K562 (cell line): ENCODE measurements at regions not wholly inside any gene's neighbourhood (a gene's known extent, or its start where the extent isn't known, plus 50 kb on each side); places are given as distances from the start of the nearest gene placed in this dataset.

Experiments used
- ATAC-seq: fragments of 200-7000 bp; cut with Tn5 transposase; 3 replicates; pipeline ENCODE4 v1.9.1; 2020; ENCODE audit warnings: moderate library complexity
- BruUV-seq: library from RNA; stranded (reverse); fragments of 400-500 nt; replicated peaks from 2 replicates; lab custom pipeline; 2021; lab: Mats Ljungman, UMichigan
- CTCF ChIA-PET: fragments of 300-600 bp; formaldehyde crosslinking; extraction: SDS; loops from one replicate; lab custom pipeline; 2021; ENCODE audit warnings: low intra/inter-chr PET ratio; lab: Yijun Ruan, JAX
- POLR2A ChIA-PET: fragments of 300-600, 350-650 bp; sonication (Branson Sonifier 250); formaldehyde crosslinking; extraction: SDS; loops from one replicate; lab custom pipeline; 2021; ENCODE audit warnings: antibody characterized with exemption, inconsistent platforms; lab: Yijun Ruan, JAX
- DNase-seq, 4 experiments: peaks; one replicate each; pipeline versions ENCODE4 v3.0.0 to v3.0.0-alpha.2; 2011 to 2018; ENCODE audit warnings: low spot score in 3 of 4, mixed read lengths in 3 of 4; ENCODE audit errors: extremely low read depth in 1 of 4
- FAIRE-seq: peaks from 2 replicates; lab custom pipeline; 2011; peaks lifted over from hg19 to GRCh38; lab: Jason Lieb, UNC
- H2AFZ ChIP-seq: 2 replicates; pipeline ENCODE4 v1.6.0; 2011; ENCODE audit warnings: low read depth, low read length, control low read depth, inconsistent platforms
- H3K27ac ChIP-seq: fragments of 200-600 bp; 3 replicates; pipeline ENCODE4 v1.8.0; 2011; ENCODE audit warnings: low read depth, mild to moderate bottlenecking, control low read depth, inconsistent platforms, low read length, moderate library complexity, mixed read lengths; ENCODE audit errors: extremely low read depth
- H3K27me3 ChIP-seq, 2 experiments: fragments of 300-600 bp in 1 of 2; 2 replicates in 1 of 2; 3 replicates in 1 of 2; pipeline versions ENCODE4 v1.6.0 to v1.8.0; 2011; ENCODE audit warnings: inconsistent platforms in 2 of 2, low read length in 2 of 2, mild to moderate bottlenecking in 1 of 2, mixed read lengths in 1 of 2, moderate library complexity in 1 of 2; ENCODE audit not compliant: control insufficient read depth in 2 of 2, insufficient read depth in 2 of 2
- H3K36me3 ChIP-seq: fragments of 300-600 bp; 3 replicates; pipeline ENCODE4 v1.8.0; 2011; ENCODE audit warnings: mild to moderate bottlenecking, low read length, inconsistent platforms; ENCODE audit not compliant: control insufficient read depth, insufficient read depth
- H3K4me1 ChIP-seq, 2 experiments: fragments of 200-600 bp in 1 of 2; replicated peaks in 1 of 2; 2 replicates in 1 of 2; 3 replicates in 1 of 2; pipeline versions ENCODE4 v1.5.1 to v1.8.0; 2011; ENCODE audit warnings: inconsistent platforms in 2 of 2, low read length in 2 of 2, mild to moderate bottlenecking in 1 of 2, mixed read lengths in 1 of 2, moderate library complexity in 1 of 2; ENCODE audit not compliant: control insufficient read depth in 2 of 2, insufficient read depth in 2 of 2
- H3K4me2 ChIP-seq: 2 replicates; pipeline ENCODE4 v1.6.1; 2011; ENCODE audit warnings: low read length, control low read depth, inconsistent platforms, mixed read lengths; ENCODE audit not compliant: insufficient read depth
- H3K4me3 ChIP-seq: fragments of 200-600 bp; sonication (generic), shearing (Covaris generic); 2 replicates; pipeline ENCODE4 v1.5.1; 2016; ENCODE audit warnings: control low read depth, inconsistent platforms
- H3K79me2 ChIP-seq: fragments of 200-600 bp; 3 replicates; pipeline ENCODE4 v1.8.0; 2011; ENCODE audit warnings: low read length, inconsistent platforms; ENCODE audit not compliant: control insufficient read depth, insufficient read depth
- H3K9ac ChIP-seq, 2 experiments: 2 replicates each; pipeline versions ENCODE4 v1.6.0 to v1.6.1; 2011; ENCODE audit warnings: low read depth in 2 of 2, low read length in 2 of 2, control low read depth in 1 of 2, inconsistent platforms in 1 of 2, mild to moderate bottlenecking in 1 of 2, mixed read lengths in 1 of 2; ENCODE audit not compliant: insufficient read depth in 1 of 2
- H3K9me1 ChIP-seq: one replicate; pipeline ENCODE4 v1.6.0; 2011; ENCODE audit warnings: inconsistent platforms, mild to moderate bottlenecking, low read length, moderate library complexity; ENCODE audit not compliant: control insufficient read depth, insufficient read depth
- H3K9me3 ChIP-seq: replicated peaks from 2 replicates; pipeline ENCODE4 v1.5.1; 2011; ENCODE audit warnings: low read depth, low read length, inconsistent platforms; ENCODE audit not compliant: control insufficient read depth, insufficient read depth
- H4K20me1 ChIP-seq: replicated peaks from 2 replicates; pipeline ENCODE4 v1.6.1; 2011; ENCODE audit warnings: low read length, inconsistent platforms, mixed read lengths; ENCODE audit not compliant: control insufficient read depth, insufficient read depth
- DDX20 ChIP-seq: fragments of 450-650 bp; IDR thresholded peaks from 2 replicates; pipeline ENCODE4 v1.6.1; 2016; ENCODE audit warnings: missing genetic modification characterization, low read depth, mild to moderate bottlenecking, missing compliant biosample characterization, moderate library complexity
- FUS ChIP-seq: fragments of 200-400 bp; formaldehyde crosslinking; optimal IDR thresholded peaks from 2 replicates; pipeline ENCODE3; 2017; ENCODE audit warnings: low read depth, low read length
- GATA2 ChIP-seq: sonication (generic); formaldehyde crosslinking; IDR thresholded peaks from 2 replicates; pipeline ENCODE4 v1.4.0; 2020; ENCODE audit warnings: mild to moderate bottlenecking, missing genetic modification reagents
- NR2C1 ChIP-seq, 2 experiments: fragments of 450-650 bp; IDR thresholded peaks; 2 replicates each; pipeline ENCODE4 v1.6.1; 2017; ENCODE audit warnings: mild to moderate bottlenecking in 2 of 2, antibody characterized with exemption in 1 of 2, inconsistent platforms in 1 of 2, missing compliant biosample characterization in 1 of 2, missing genetic modification characterization in 1 of 2
- SMARCC2 ChIP-seq: fragments of 450-650 bp; IDR thresholded peaks from 2 replicates; pipeline ENCODE4 v1.6.1; 2017; ENCODE audit warnings: antibody characterized with exemption, moderate library complexity, mild to moderate bottlenecking, low read depth
- SRSF7 ChIP-seq: fragments of 200-400 bp; formaldehyde crosslinking; optimal IDR thresholded peaks from 2 replicates; pipeline ENCODE3; 2017; ENCODE audit warnings: mild to moderate bottlenecking, low read depth, low read length
- YY1 ChIP-seq, 3 experiments: IDR thresholded peaks; 2 replicates each; pipeline ENCODE4 v1.6.1; 2011; ENCODE audit warnings: low read length in 2 of 3, mild to moderate bottlenecking in 2 of 3, moderate library complexity in 2 of 3, borderline replicate concordance in 1 of 3, control low read depth in 1 of 3, low read depth in 1 of 3; ENCODE audit not compliant: insufficient read depth in 3 of 3, insufficient replicate concordance in 2 of 3, control insufficient read depth in 1 of 3, insufficient read length in 1 of 3; ENCODE audit errors: extremely low read depth in 1 of 3
- ZNF143 ChIP-seq: sonication (generic); formaldehyde crosslinking; IDR thresholded peaks from 2 replicates; pipeline ENCODE4 v1.9.0; 2022; ENCODE audit warnings: mild to moderate bottlenecking, missing genetic modification reagents
- ZNF584 ChIP-seq: fragments of 200-800 bp; sonication (Bioruptor generic); IDR thresholded peaks from 2 replicates; pipeline ENCODE4 v1.6.1; 2016; ENCODE audit warnings: low read depth, mild to moderate bottlenecking, missing genetic modification characterization, missing compliant biosample characterization
- ZNF668 ChIP-seq: fragments of 250-450 bp; sonication (Bioruptor Pico); IDR thresholded peaks from 2 replicates; pipeline ENCODE4 v1.8.0; 2022; ENCODE audit warnings: mild to moderate bottlenecking, inconsistent platforms
- in situ Hi-C: fragments of 300-500 bp; cut with MboI; formaldehyde crosslinking; loops from 4 replicates; pipeline ENCODE4 v1.15.0; 2018; ENCODE audit warnings: inconsistent platforms, mixed read lengths
- intact Hi-C: fragments of 100-400 bp; cut with micrococcal nuclease; formaldehyde crosslinking; loops from 2 replicates; pipeline ENCODE4 v1.14.2; 2022
- TF ChIP-seq, protein P1 (sequence below): fragments of 450-650 bp; IDR thresholded peaks from 2 replicates; pipeline ENCODE4 v1.6.1; 2018; ENCODE audit not compliant: partially characterized antibody
- TF ChIP-seq, protein P2 (sequence below): IDR thresholded peaks from 2 replicates; pipeline ENCODE4 v1.6.1; 2012; ENCODE audit warnings: low read depth, low read length, improper control_type of control experiment, borderline replicate concordance
- TF ChIP-seq, protein P3 (sequence below): fragments of 450-650 bp; IDR thresholded peaks from 2 replicates; pipeline ENCODE4 v1.6.1; 2018; ENCODE audit warnings: mild to moderate bottlenecking, low read depth; ENCODE audit not compliant: partially characterized antibody
- TF ChIP-seq, protein P4 (sequence below): sonication (generic); formaldehyde crosslinking; IDR thresholded peaks from 2 replicates; pipeline ENCODE4 v1.8.0; 2022; ENCODE audit warnings: mild to moderate bottlenecking, missing genetic modification reagents

DNA sequence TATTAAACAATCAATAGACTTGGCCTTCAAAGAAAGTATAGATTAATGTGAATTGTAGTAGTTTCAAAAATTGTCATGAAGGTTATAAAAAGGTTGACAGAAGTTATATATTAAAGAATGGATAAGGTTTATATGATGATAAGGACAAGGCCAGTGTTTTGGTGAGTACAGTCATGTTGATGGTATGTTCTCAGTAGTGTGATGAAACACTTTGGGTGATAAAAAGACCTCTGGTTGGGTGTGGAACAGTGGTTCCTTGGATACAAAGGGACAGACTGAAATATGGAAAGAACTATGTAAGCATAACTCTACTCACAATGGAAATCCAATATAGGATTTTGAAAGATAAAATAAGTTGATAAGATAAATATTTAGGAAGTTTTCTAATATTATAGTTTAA lies 866.3 kb downstream of the ANKRD7 start:
- H4K20me1 ChIP-seq, result no peaks in the 10 kb centered on the region
- H3K4me1 ChIP-seq, result no peaks in the 10 kb centered on the region
- no TSS peak for BruUV-seq
- no peaks in the 10 kb centered on the region; the same call in 1 of the 2 replicates for H3K9me3 ChIP-seq
- H3K79me2 ChIP-seq, result no peaks in the 10 kb centered on the region
- POLR2A ChIA-PET, result interaction anchor here (0.6 kb wide), 1 partner anchor 40 kb away, joined by 3 read pairs; no protein-coding TSS in a partner anchor
- no peak for DNase-seq
- no peak overlapping the region for H2AFZ ChIP-seq
- H3K27me3 ChIP-seq, result no peaks in the 10 kb centered on the region
- H3K4me3 ChIP-seq, result no peak overlapping the region
- no peak overlapping the region for H3K4me2 ChIP-seq
- ATAC-seq, result no peak
- no peaks in the 10 kb centered on the region for H3K36me3 ChIP-seq
- no peak overlapping the region for H3K9ac ChIP-seq
- in situ Hi-C loops (no loop called here), intact Hi-C loops (no loop called here)
- CTCF ChIA-PET, result no interaction called here
- no peak for FAIRE-seq
- H3K9me1 ChIP-seq, result no peaks in the 10 kb centered on the region
- no peak overlapping the region for H3K27ac ChIP-seq
- TF ChIP-seq SMARCC2, result no peak
- TF ChIP-seq, protein P1, sequence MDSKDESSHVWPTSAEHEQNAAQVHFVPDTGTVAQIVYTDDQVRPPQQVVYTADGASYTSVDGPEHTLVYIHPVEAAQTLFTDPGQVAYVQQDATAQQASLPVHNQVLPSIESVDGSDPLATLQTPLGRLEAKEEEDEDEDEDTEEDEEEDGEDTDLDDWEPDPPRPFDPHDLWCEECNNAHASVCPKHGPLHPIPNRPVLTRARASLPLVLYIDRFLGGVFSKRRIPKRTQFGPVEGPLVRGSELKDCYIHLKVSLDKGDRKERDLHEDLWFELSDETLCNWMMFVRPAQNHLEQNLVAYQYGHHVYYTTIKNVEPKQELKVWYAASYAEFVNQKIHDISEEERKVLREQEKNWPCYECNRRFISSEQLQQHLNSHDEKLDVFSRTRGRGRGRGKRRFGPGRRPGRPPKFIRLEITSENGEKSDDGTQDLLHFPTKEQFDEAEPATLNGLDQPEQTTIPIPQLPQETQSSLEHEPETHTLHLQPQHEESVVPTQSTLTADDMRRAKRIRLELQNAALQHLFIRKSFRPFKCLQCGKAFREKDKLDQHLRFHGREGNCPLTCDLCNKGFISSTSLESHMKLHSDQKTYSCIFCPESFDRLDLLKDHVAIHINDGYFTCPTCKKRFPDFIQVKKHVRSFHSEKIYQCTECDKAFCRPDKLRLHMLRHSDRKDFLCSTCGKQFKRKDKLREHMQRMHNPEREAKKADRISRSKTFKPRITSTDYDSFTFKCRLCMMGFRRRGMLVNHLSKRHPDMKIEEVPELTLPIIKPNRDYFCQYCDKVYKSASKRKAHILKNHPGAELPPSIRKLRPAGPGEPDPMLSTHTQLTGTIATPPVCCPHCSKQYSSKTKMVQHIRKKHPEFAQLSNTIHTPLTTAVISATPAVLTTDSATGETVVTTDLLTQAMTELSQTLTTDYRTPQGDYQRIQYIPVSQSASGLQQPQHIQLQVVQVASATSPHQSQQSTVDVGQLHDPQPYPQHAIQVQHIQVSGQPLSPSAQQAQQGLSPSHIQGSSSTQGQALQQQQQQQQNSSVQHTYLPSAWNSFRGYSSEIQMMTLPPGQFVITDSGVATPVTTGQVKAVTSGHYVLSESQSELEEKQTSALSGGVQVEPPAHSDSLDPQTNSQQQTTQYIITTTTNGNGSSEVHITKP, result no peak
- TF ChIP-seq, protein P2, sequence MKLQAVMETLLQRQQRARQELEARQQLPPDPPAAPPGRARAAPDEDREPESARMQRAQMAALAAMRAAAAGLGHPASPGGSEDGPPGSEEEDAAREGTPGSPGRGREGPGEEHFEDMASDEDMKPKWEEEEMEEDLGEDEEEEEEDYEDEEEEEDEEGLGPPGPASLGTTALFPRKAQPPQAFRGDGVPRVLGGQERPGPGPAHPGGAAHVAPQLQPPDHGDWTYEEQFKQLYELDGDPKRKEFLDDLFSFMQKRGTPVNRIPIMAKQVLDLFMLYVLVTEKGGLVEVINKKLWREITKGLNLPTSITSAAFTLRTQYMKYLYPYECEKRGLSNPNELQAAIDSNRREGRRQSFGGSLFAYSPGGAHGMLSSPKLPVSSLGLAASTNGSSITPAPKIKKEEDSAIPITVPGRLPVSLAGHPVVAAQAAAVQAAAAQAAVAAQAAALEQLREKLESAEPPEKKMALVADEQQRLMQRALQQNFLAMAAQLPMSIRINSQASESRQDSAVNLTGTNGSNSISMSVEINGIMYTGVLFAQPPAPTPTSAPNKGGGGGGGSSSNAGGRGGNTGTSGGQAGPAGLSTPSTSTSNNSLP, result no peak
- TF ChIP-seq, protein P3, sequence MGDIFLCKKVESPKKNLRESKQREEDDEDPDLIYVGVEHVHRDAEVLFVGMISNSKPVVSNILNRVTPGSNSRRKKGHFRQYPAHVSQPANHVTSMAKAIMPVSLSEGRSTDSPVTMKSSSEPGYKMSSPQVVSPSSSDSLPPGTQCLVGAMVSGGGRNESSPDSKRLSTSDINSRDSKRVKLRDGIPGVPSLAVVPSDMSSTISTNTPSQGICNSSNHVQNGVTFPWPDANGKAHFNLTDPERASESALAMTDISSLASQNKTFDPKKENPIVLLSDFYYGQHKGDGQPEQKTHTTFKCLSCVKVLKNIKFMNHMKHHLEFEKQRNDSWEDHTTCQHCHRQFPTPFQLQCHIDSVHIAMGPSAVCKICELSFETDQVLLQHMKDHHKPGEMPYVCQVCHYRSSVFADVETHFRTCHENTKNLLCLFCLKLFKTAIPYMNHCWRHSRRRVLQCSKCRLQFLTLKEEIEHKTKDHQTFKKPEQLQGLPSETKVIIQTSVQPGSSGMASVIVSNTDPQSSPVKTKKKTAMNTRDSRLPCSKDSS, result no peak
- no peak for TF ChIP-seq DDX20
- TF ChIP-seq SRSF7, result no peak
- no peak for TF ChIP-seq ZNF143 (CRISPR knock-in tag)
- TF ChIP-seq GATA2 (CRISPR knock-in tag), result no peak
- TF ChIP-seq, protein P4, sequence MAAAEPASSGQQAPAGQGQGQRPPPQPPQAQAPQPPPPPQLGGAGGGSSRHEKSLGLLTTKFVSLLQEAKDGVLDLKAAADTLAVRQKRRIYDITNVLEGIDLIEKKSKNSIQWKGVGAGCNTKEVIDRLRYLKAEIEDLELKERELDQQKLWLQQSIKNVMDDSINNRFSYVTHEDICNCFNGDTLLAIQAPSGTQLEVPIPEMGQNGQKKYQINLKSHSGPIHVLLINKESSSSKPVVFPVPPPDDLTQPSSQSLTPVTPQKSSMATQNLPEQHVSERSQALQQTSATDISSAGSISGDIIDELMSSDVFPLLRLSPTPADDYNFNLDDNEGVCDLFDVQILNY (CRISPR knock-in tag), result no peak
- TF ChIP-seq NR2C1 (IDR thresholded peaks at IDR 0.05), result no peak
- TF ChIP-seq NR2C1 (tag; IDR thresholded peaks at IDR 0.05), result no peak
- no peak for TF ChIP-seq ZNF668 (CRISPR knock-in tag)
- TF ChIP-seq ZNF584 (CRISPR knock-in tag), result no peak
- TF ChIP-seq FUS, result no peak
- no peak for TF ChIP-seq YY1 (IDR thresholded peaks at IDR 0.05; ENCODE audit: borderline replicate concordance in 1 of 3, control insufficient read depth in 1 of 3, extremely low read depth in 1 of 3, insufficient read depth in 3 of 3, insufficient read length in 1 of 3, insufficient replicate concordance in 2 of 3, low read depth in 1 of 3, low read length in 2 of 3)
